ENCODE measurements at regions not wholly inside any gene's neighbourhood (a gene's known extent, or its start where the extent isn't known, plus 50 kb on each side); places are given as distances from the start of the nearest gene placed in this dataset.

DNA sequence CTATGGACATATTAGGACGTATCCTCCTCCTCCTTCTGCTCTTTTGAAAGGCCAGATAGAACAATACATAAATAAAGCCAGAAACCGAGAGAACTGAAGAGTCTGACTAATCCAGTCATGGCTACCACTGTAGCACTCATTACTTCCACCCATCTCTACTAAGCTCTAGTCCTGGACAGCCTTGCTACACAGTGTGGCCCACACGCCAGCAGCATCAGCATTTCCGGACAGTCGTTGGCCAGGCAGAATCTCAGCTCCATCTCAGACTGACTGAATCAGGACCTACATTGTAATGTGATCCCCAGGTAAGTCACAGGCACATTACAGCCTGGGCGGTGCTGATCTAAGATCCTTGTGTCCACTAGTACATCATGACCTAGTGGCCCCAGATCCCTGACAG, 182.9 kb downstream of the DRD1 start:
- TF ChIP-seq CTCF (IDR thresholded peaks at IDR 0.05; ENCODE audit: low read depth, low read length): no peak
- no peak overlapping the region for H3K4me3 ChIP-seq (ENCODE audit: low read depth, low read length)

- H3K4me3 ChIP-seq (ENCODE audit: low read depth, low read length): no peak overlapping the region
- no peak for TF ChIP-seq CTCF (IDR thresholded peaks at IDR 0.05; ENCODE audit: low read depth, low read length)
These were observed 186.2 kb downstream of the DRD1 start for GRCh38 chr5:175257847-175258194.

- no peak for TF ChIP-seq CTCF (IDR thresholded peaks at IDR 0.05; ENCODE audit: low read depth, low read length)
- no peak overlapping the region for H3K4me3 ChIP-seq (ENCODE audit: low read depth, low read length)
These were observed 186.7 kb downstream of the DRD1 start for GRCh38 chr5:175257128-175257846.

GRCh38 chr5:175254155-175254554, 189.8 kb downstream of the DRD1 start:
- TF ChIP-seq CTCF (IDR thresholded peaks at IDR 0.05; ENCODE audit: low read depth, low read length): no peak
- H3K4me3 ChIP-seq (ENCODE audit: low read depth, low read length): no peak overlapping the region

GRCh38 chr5:175253597-175253996, 190.4 kb downstream of the DRD1 start:
- H3K4me3 ChIP-seq (ENCODE audit: low read depth, low read length): no peak overlapping the region
- no peak for TF ChIP-seq CTCF (IDR thresholded peaks at IDR 0.05; ENCODE audit: low read depth, low read length)

GRCh38 chr5:175252234-175252805, 191.7 kb downstream of the DRD1 start:
- no peak for TF ChIP-seq CTCF (IDR thresholded peaks at IDR 0.05; ENCODE audit: low read depth, low read length)

DNA sequence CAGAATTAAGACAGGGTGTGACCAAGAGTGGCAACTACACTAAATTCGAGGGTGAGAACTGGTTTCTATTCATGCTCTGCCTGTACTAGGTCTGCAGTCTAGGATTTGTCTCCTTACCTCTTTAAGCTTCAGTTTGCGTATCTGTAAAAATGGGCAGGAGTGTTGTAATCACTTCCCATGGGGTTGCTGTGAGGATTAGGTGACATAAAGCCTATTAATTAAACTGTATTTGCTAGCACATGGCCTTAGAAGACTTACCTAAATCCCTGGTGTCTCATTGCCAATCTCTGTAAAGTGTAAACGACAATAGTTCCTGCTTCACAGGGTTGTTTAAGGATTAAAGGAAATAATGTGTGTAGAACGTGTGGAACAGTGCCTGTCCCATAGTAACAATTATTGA, 193.6 kb downstream of the DRD1 start:
- TF ChIP-seq CTCF (IDR thresholded peaks at IDR 0.05; ENCODE audit: low read depth, low read length): no peak
- no peak overlapping the region for H3K4me3 ChIP-seq (ENCODE audit: low read depth, low read length)

More at GRCh38 chr5:175252234-175252805, 191.7 kb downstream of the DRD1 start:
- H3K4me3 ChIP-seq (ENCODE audit: low read depth, low read length): no peak overlapping the region
